Activated CD8-positive, alpha-beta memory T cell treated with anti-CD3 and anti-CD28 coated beads, Interleukin-2, amount 50 U/mL, for 24 hours (primary cell): ENCODE measurements at regions not wholly inside any gene's neighbourhood (a gene's known extent, or its start where the extent isn't known, plus 50 kb on each side); places are given as distances from the start of the nearest gene placed in this dataset.
"Not testable (repeated sequence)": the region's sequence is repeated elsewhere in the genome, so short reads cannot be mapped to it uniquely, and the experiment has no call there.

ENCODE experiments used
- DNase-seq: peaks from one replicate; pipeline ENCODE4 v3.0.0-alpha.2; 2020; ENCODE audit errors: extremely low read depth

DNA sequence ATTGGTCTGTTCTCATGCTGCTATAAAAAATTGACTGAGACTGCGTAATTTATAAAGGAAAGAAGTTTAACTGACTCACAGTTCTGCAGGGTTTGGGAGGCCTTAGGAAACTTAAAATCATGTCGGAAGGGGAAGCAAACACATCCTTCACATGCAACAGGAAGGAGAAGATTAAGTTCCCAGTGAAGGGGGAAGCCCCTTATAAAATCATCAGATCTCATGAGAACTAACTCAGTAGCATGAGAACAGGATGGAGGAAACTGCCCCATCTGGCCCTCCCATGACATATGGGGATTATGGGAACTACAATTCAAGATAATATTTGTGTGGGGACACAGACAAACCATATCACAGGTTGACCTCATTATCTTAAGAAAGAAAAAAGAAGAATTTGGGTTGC lies 134.5 kb downstream of the PPP1R3A start:
- no peak for DNase-seq

DNA sequence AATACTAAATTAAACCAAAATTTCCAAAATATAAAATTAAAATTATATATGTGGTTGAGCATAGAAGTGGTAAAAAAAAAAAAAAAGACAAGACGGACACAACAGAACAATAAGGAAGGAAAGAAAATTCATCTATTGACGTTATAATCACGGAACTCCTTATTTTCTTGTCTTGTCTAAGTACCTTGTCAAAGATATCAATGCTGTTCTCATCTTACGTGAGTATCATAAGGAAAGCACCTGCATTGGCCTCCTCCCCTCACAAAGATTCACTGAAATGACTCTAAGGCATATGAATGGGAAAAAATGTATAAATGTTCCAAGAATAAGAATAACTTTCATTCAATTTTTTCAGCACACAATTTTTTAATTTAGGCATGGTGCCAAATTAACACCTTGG lies 135.4 kb downstream of the PPP1R3A start:
- DNase-seq, result no peak

DNA sequence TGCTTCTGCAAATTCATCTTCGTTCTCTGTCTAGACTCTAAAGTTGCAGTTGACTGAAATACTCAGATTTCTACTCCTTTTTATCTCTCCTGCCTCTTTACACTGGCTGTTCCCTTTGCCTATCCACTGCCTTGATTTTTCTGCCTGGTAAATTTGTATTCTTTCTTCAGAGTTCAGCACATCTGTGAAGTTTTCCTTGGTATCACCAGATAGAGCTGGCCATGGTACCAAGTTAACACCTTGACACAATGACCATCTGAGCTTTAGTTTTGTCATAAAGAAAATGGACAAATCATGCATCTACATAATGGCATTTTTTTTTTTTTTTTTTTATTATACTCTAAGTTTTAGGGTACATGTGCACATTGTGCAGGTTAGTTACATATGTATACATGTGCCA lies 143.0 kb downstream of the PPP1R3A start:
- no peak for DNase-seq

DNA sequence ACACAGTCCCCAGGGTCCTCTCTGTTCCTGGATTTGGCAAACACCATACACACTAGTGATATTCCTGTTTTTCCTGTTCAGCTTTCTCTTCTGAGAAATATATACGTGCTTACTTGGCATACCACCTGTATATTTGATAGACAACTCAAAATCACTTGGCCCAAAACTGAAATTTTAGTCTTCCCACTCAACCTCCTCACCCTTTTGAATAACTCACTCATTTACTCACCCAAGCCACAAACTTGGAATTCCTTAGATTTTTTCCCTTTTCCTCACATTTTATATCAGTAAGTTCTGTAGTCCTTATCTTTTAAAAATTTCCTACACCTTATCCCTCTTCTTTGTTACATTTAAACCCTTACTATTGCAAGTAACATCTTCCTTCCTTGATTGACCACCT lies 143.4 kb downstream of the PPP1R3A start:
- DNase-seq, result no peak

DNA sequence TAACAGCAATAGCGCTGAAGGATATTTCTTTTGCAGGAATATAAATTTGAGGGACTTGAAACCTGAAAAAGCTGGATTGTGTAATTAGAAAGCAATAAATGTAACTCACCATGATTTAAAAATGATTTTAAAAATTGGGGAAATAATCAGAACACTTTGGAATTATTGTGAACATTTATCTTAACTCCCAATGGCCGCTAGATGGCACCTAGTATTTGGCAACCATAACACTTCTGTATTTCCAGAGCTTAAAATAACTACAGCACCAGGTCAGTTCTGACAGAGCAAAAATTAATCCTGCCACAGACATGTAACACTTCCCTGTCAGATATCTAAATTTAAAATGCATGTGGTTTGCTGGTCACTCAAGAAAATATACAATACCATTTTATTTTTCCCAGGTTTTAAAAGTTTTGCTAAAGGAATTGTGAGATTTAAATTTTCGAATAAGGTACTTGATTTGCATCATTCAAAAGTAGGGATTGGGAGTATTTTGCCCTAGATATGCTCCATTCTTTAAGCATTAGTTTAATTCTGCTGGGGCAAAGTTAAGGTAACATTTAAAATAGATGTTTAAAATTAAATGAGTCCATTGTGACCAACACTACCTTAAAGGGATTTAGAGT lies 144.5 kb downstream of the PPP1R3A start:
- DNase-seq, result no peak

DNA sequence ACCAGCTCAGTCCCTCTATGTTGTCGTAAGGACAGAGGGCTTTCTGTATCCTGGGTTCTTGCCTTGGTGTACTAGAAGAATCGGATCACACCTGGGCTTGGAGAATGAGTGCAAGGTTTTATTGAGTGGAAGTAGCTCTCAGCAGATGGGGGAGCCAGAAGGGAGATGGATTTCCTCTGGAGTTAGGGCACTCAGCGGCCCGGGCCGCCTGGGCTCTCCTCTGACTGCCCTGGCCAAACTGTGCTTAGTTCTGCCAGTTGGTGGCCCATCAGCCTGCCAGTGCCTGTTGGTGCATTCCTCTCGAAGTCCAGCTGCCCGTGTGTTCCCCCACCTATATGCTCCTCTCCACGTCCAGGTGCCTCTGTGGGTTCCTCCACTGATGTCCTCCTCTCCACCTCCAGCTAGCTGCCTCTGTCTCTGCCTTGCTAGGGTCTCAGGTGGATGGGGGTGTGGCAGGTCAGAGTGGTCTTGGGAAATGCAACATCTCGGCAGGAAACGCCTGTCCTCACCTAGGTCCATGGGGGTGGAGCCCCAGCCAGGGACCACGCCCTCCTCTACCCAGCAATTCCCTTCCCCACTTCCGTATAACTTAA lies 148.6 kb downstream of the PPP1R3A start:
- DNase-seq, result no peak

DNA sequence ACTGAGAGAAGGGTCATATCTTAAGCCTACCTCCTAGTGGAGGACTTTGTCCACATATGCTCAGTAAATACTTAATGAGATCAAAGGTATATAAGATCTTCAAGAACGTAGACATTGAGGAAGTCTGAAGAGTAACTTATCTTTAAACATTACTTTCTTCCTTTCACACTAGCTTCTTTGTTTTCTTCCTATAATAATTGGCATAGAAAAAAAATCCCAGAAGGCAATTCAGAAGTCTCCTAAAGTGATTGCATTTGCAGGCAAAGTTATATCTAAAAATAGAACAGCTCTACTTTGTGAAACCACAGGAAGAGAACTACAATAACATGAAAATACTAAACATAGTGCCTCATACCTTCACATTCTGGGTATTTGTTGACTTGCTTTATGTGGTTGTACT lies 150.4 kb downstream of the PPP1R3A start:
- DNase-seq, result no peak

DNA sequence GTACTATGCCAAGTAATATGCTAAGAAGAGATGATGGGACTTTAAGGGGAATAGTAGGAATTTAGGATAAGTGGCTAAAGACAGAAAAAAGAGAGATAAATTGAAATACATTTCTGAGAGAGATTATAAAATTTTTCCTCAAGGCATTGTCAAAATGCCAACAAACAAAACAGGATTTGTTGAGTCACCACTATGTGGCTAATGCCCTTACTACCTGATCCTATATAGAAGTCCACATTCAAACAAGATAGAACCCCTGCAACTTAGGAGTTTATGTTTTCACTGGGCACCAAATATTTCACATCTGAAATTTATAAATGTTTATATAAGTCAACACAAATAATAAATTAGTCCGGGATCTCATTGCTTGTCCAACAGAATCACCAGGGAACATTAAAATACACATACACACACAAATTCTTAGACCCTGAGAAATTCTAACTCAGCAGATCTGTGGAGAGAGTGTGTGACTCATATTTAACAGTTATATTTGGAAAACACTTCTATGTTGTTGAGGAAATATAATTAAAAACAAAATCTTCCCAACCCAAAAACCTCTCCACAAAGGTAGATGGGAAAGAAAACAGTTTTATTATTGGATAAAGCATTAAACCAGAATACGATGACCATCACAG lies 154.3 kb downstream of the PPP1R3A start:
- DNase-seq, result no peak

DNA sequence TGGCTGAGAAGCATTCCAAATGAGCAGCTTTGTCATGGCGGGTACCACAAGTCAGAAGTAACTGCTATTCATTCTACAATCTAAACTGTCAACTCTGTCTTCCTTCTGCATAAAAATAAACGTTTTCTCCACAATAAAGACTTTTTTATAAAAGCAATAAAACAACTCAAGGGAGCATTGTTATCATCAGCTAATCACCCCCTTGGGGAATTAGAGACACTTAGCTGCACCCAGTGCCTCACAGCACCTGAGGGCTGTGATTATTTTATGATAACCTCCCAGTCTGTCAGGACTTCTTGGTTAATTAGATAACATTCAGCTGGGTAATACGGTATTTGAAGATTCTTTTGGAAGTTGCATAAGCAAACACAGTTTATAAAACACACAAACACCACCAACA lies 155.6 kb downstream of the PPP1R3A start:
- DNase-seq, result no peak

DNA sequence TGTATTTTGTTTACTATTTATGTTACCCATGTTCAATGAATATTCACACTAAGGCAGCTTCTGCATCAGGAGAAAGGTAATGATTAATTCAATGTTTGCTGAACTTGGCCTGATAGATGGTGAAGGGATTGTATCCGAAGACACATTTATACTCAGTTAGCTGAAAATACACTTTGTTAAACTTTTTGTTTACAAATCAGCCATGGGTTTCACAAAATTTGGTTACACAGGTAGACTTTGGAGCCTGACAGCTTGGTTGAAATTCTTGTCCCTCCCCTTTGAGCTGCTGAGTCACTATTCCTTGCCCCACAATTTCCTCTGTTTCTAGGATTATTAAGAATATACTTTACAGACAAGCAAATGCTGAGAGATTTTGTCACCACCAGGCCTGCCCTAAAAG lies 162.6 kb downstream of the PPP1R3A start:
- no peak for DNase-seq

DNA sequence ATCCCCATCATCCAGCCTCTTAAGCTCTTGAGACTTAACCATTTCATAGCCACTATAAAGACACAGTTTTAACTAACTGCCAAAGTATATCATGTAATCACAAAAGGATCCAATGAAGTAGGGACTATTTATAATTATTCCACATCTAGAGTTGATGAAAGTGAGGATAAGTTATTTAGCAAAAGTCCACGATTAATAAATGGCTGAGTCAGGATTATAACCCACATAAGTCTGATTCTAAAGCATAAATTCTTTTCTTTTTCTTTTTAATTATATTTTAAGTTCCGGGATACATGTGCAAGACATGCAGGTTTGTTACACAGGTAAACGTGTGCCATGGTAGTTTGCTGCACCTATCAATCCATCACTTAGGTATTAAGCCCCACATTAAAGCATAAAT lies 166.1 kb downstream of the PPP1R3A start:
- DNase-seq, result no peak

DNA sequence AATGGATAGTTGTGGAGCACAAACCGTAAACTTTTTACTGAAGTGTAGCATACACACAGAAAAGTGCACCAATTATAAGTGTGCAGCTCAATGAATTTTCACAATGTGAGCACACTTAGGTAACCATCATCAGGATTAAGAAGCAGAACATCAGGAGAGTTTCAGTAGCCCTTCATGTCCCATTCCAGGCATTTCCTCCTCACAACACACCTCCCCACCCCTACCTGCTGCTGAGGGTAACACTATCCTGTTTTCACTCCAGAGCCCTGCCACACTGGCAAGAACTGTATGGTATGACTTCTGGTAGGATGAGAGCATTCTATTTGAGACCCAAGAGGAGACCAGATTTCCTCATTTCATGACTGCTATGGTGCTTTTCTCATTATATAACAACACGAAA lies 166.5 kb downstream of the PPP1R3A start:
- no peak for DNase-seq

DNA sequence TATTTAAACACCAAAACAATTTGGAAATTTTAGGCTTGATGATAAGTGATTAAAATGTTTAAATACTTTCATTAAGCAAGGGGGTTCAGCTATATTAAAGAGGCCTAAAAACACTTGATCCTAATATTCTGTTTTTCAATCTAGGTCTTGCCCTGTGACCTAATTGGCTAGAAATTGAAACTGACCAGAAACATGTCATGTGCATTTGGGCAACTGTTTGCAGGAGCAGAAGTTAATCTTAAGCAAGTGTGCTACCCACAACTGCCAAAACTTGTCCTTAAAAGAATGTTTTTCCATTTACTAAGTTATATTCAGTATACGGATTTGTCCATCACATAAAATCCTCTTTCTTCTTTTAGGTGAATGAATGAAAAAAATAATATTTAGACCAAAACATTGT lies 167.3 kb downstream of the PPP1R3A start:
- DNase-seq, result no peak

DNA sequence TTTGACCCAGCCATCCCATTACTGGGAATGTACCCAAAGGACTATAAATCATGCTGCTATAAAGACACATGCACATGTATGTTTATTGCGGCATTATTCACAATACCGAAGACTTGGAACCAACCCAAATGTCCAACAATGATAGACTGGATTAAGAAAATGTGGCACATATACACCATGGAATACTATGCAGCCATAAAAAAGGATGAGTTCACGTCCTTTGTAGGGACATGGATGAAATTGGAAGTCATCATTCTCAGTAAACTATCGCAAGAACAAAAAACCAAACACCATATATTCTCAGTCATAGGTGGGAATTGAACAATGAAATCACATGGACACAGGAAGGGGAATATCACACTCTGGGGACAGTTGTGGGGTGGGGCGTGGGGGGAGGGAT lies 170.4 kb downstream of the PPP1R3A start:
- not testable (repeated sequence) for DNase-seq

DNA sequence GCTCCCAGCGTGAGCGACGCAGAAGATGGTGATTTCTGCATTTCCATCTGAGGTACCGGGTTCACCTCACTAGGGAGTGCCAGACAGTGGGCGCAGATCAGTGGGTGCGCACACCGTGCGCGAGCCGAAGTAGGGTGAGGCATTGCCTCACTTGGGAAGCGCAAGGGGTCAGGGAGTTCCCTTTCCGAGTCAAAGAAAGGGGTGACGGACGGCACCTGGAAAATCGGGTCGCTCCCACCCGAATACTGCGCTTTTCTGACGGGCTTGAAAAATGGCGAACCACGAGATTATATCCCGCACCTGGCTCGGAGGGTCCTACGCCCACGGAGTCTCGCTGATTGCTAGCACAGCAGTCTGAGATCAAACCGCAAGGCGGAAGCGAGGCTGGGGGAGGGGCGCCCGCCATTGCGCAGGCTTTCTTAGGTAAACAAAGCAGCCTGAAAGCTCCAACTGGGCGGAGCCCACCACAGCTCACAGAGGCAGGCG lies 175.8 kb downstream of the PPP1R3A start:
- DNase-seq, result not testable (repeated sequence)

DNA sequence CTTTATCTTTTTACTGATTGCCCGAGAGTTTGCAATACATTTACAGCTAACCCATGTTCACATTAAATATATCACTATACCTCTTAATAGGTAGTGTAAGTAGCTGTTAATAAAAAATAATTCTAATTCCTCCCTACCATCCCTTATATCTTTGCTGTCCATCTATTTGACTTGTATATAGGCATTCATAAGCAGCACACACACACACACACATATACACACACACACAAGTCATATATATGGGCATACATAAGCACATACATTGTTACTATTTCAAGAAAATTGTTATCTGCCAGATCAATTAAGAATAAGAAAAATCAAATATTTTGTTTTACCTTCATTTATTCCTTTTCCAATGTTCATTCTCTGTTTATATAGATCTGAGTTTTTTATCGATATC lies 176.4 kb downstream of the PPP1R3A start:
- DNase-seq, result no peak

DNA sequence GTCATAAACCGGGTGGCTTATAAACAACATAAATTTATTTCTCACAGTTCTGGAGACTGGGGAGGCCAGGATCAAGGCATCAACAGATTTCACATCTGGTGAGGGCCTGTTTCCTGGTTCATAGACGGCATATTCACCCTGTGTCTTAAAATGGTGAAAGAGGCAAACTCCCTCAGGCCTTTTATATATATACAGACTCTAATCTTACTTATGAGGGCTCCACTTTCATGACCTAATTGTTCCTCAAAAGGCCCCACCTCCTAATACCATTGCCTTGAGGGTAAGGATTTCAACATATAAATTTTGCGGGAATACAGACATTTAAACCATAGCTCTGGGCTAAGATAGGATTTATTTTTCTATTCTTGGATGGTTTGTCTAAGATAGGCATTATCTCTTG lies 187.2 kb downstream of the PPP1R3A start:
- DNase-seq, result no peak

DNA sequence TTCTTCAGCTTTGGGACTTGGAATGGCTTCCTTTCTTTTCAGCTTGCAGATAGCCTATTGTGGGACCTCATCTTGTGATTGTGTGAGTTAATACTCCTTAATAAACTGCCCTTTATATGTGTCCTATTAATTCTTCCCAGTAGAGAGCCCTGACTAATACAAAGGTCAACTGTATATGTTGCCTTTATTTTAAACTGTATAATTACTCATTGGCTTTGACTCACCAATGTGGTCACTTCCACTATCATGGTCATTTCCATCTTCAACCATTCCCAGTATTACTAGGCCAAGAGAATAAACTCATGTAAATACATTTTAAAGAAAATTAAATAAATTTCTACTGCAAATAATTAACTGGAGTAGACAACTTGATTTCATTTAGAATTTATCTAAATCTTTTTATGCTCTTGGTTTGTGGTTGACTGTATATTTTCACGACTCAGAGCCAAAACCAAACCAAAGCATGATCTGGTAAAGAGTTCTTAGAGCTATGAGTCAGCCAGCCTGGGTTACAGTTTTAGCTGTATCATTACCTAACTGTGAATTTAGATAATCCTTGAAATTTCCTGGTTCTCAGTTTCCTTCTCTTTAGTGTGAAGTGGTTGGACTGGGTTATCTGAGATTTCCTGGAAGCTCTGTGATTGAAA lies 188.4 kb downstream of the PPP1R3A start:
- DNase-seq, result no peak

DNA sequence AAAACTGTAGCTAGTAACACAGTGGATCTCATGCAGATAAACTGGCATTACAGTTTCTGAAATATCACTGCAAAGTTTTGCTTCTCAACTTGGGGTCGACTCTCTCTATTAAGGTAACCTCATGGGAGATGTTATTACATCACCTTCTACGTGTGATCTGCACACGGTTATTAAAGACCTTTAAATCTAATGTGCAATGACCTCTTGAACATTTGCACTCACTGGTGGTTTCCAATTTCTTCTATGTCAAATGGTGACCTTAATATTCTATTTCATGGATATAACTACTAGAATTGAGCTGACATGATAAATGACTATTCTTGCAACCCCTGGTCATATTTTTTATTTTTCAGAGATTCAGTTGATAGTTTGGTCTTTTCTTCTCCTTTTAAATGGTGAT lies 191.3 kb downstream of the PPP1R3A start:
- no peak for DNase-seq

DNA sequence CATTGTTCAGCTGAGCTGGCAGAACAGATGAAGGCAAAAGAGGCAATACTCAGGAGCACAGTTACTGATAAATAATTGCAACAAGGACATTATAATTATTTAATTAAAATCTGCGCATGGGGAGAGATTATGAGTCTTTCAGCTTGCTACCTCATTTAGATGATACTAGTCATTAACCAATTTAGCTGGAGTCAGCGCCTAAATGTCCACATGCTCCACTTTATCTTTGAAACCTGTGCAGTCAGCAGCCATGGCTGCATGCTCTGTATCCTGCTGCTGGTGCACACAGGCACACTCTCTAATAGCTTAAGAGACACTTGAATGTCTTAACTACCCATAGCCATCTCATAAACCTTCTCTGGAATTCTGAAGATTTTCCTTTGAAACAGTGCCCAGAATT lies 196.8 kb downstream of the PPP1R3A start:
- no peak for DNase-seq

DNA sequence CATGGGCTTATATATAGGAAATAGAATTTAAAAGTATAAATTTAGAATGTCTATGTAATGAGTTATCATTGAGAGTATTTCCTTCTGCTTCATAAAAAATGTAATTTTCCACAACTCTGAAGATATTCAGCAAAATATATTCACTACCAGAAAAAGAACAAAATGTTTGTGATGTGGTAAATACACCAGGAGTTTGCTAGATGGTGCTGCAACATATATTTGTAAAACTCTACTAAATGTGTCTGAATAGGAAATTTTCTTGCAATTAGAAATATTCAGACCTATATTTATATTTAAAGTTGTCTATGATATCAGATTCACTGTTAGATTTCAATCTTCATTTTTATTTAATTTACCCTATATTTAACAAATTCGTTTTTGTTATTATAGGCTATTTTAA lies 201.1 kb downstream of the PPP1R3A start:
- DNase-seq, result no peak

DNA sequence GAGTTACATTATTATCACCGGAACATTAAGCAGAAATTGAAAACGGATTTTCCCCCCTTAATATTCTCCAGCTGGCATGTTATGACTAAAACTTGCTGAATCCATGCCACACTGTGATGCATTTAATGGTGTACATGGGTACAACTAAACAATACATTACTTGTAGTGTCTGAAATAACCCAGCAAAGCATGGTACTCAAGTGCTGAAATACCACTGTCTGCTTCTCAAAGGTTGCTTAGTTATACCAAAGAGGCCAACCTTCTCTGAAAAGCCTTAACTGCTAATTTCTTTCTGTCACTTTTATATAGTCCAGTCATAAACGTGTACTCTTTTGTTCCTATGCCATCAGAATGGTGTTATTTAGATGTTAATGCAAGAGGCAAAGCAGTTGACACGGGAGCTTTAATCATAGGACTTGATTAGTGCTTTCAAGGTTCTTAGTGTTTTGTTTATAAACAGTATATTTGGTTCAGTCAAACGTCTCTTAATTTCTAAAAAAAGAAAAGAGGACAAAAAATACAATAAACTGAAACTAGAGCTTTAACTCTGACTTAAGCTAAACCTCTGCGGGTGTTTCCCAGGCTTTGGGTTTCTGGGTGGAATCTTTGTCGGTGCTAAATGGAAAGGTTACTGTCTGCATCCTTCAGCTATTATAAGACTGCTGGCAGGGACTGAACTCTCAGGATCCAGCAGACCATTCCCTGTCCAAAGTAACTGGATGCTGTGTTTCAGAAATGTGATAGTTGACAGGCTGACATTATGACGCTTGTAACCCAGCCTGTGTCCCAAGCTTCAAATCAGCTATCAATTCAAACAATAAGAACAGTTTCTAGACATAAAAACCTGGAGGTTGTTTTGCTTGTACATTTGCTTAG lies 202.6 kb downstream of the PPP1R3A start:
- DNase-seq, result no peak
